ENCODE measurements at regions not wholly inside any gene's neighbourhood (a gene's known extent, or its start where the extent isn't known, plus 50 kb on each side); places are given as distances from the start of the nearest gene placed in this dataset.
"Not testable (repeated sequence)": the region's sequence is repeated elsewhere in the genome, so short reads cannot be mapped to it uniquely, and the experiment has no call there.

GRCh38 chr2:95693071-95693846 is 101.5 kb downstream of the TRIM43 start:
- not testable (repeated sequence) for DNase-seq (ENCODE audit: low spot score); ATAC-seq (ENCODE audit: low FRiP score)

GRCh38 chr2:95695613-95696012 is 103.8 kb downstream of the TRIM43 start:
- TF ChIP-seq CTCF (IDR thresholded peaks at IDR 0.05): no peak
- DNase-seq (ENCODE audit: low spot score) (no peak), ATAC-seq (ENCODE audit: low FRiP score) (no peak)

DNA sequence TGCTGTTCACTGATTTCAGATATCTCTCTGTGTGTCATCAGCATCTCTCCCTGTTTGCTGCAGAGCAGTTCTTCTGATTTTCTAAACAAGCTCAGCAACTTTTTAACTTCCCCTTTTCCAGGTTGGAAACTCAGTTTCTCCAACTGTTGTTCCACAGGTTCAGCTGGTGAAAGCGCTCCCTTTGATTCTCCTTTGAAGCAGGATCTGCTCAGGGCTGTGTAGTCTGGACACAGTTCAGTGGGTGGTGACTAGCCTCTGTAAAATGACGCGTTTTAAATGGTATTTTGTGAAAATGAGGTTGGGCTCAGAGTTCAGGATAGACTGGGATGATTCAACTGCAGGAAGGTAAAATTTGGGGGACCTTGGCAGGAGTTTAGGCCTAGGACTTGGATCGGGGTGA is 106.3 kb downstream of the TRIM43 start:
- no peak for DNase-seq (ENCODE audit: low spot score)
- ATAC-seq (ENCODE audit: low FRiP score): no peak
- no peak for TF ChIP-seq CTCF (IDR thresholded peaks at IDR 0.05)

- not testable (repeated sequence) for ATAC-seq (ENCODE audit: low FRiP score); DNase-seq (ENCODE audit: low spot score)
These were observed 107.7 kb downstream of the TRIM43 start for GRCh38 chr2:95699201-95700184.

DNA sequence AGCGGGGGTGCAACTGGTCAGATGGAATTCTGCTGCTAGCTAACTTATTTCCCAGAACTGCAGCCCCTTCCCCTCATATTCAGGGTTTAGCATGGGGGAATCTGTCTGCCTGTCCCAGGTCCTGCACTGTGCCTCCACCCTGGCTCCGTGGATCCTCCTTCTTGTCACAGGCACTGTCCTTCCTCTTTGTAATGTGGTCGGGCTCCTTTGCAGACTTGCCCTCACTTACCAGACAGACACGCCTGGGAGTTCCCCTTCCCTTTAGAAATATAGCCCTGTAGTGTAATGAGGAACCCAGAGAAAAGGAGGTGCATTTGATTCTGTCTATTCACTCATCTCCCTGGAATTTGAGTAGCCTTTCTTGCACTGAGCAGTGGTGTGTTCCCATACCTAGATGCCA is 108.7 kb downstream of the TRIM43 start:
- ATAC-seq (ENCODE audit: low FRiP score): no peak
- TF ChIP-seq CTCF (IDR thresholded peaks at IDR 0.05): no peak
- no peak for DNase-seq (ENCODE audit: low spot score)

GRCh38 chr2:95702471-95702870 is 110.7 kb downstream of the TRIM43 start:
- TF ChIP-seq CTCF (IDR thresholded peaks at IDR 0.05): no peak
- no peak for ATAC-seq (ENCODE audit: low FRiP score)
- DNase-seq (ENCODE audit: low spot score): no peak

DNA sequence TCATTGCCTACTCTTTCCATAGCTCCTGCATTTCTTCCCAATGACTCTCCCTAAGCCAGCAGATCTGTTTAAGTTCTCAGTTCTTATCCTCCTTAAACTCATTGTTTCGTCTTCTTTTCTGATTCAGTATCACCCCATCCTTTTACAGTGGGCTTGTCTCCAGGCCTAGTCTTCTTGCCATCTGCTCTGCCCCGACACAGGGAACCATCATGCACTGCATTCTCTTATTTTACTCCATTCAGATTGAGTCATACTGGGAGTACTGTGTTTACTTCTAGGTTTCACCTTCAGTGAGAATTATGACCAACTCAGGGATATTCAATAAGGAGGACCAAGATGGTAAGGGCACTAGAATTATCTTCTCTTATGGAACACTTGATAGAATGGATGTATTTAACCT is 115.4 kb downstream of the TRIM43 start:
- DNase-seq (ENCODE audit: low spot score); ATAC-seq (ENCODE audit: low FRiP score): not testable (repeated sequence)

GRCh38 chr2:95707837-95708236 is 116.0 kb downstream of the TRIM43 start:
- DNase-seq (ENCODE audit: low spot score): no peak
- no peak for TF ChIP-seq CTCF (IDR thresholded peaks at IDR 0.05)
- ATAC-seq (ENCODE audit: low FRiP score): no peak
